GM06990 (cell line): ENCODE measurements at regions not wholly inside any gene's neighbourhood (a gene's known extent, or its start where the extent isn't known, plus 50 kb on each side); places are given as distances from the start of the nearest gene placed in this dataset.

Experiments used
- DNase-seq: peaks from one replicate; pipeline ENCODE4 v3.0.0-alpha.2; 2011; ENCODE audit not compliant: insufficient read length; ENCODE audit errors: extremely low read depth
- H3K27me3 ChIP-seq: replicated peaks from 2 replicates; pipeline ENCODE4 v1.6.0; 2011; ENCODE audit warnings: low read length; ENCODE audit not compliant: control insufficient read depth, insufficient read depth
- H3K36me3 ChIP-seq: 2 replicates; pipeline ENCODE4 v1.5.1; 2011; ENCODE audit warnings: low read length; ENCODE audit not compliant: control insufficient read depth, insufficient read depth
- H3K4me3 ChIP-seq: replicated peaks from 2 replicates; pipeline ENCODE4 v1.5.1; 2011; ENCODE audit warnings: low read depth, mild to moderate bottlenecking, control low read depth, low read length
- CTCF ChIP-seq: IDR thresholded peaks from 2 replicates; pipeline ENCODE4 v1.5.1; 2011; ENCODE audit warnings: low read length, control low read depth, mild to moderate bottlenecking, inconsistent platforms; ENCODE audit not compliant: insufficient read depth, poor library complexity, severe bottlenecking

- Histone ChIP-seq H3K4me3 (no peak overlapping the region), H3K36me3 (no peaks in the 10 kb centered on the region), H3K27me3 (no peaks in the 10 kb centered on the region)
- DNase-seq, result no peak
- TF ChIP-seq CTCF, result no peak
Measured at GRCh38 chr2:167712275-167712674, 535.1 kb downstream of the STK39 start.

DNA sequence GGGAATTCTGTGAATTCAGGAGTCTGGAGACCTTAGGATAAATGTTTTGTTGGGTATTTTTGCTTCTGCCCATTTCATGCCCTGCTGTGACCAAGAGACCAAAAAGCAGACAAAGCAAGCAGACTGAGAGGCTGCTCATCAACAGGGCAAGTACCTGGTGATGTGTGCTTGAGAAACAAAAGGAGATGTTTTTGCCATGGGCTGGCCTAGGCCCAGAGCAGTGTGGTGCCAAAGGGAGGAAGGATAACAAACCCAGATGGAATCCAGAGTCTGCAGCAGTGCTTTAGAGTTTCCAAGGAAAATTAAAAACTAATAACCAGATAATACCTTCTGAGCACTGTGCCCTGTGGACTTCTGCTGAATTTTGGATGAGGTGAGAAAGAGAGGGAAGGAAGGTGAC is 538.4 kb downstream of the STK39 start:
- no peaks in the 10 kb centered on the region; the same call in 1 of the 2 replicates for H3K27me3 ChIP-seq
- DNase-seq, result no peak
- H3K36me3 ChIP-seq, result no peaks in the 10 kb centered on the region
- H3K4me3 ChIP-seq, result no peak overlapping the region
- TF ChIP-seq CTCF, result no peak

DNA sequence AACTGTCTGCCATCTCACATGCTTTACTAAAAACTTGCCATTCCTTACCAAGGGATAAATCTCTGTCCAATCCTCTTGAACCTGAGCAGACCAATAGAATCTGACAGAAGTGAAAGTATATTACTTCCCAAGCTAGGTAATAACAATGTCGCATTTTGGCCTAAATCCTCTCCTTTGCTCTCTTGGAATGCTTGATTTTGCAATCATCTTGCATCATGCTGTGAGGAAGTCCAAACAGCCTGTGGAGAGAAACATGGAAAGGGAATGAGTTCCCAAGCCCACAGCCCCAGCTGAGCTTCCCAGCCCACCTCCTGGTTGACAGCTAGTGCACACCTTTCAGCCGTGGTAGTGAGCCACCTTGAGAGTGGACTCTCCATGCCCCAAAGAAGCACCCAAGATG is 540.6 kb downstream of the STK39 start:
- Histone ChIP-seq H3K27me3 (no peaks in the 10 kb centered on the region; the same call in 1 of the 2 replicates), H3K36me3 (no peaks in the 10 kb centered on the region), H3K4me3 (no peak overlapping the region)
- no peak for TF ChIP-seq CTCF
- no peak for DNase-seq

GRCh38 chr2:167703441-167703840 is 544.0 kb downstream of the STK39 start:
- no peak for TF ChIP-seq CTCF
- no peak for DNase-seq

DNA sequence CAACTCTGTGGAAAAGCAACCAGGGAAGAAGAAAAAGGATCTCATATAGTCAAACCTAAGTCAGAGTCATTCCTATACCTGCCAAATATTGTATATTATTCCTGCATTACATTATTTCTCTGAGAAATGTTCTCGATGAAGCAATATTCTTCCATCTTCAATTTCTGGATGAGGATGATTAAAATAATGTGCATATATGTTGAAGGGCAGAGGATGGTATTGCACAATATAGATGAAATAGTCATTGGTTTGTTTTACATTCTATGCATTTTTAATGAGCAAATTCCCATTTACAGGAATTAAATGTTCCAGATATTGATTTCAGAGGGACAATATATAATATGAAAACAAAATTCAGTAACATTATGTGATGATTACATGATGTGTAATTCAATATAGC is 545.2 kb downstream of the STK39 start:
- TF ChIP-seq CTCF, result no peak
- Histone ChIP-seq H3K4me3 (no peak overlapping the region), H3K27me3 (no peaks in the 10 kb centered on the region; the same call in 1 of the 2 replicates), H3K36me3 (no peaks in the 10 kb centered on the region)
- DNase-seq, result no peak

More at GRCh38 chr2:167703441-167703840, 544.0 kb downstream of the STK39 start:
- H3K36me3 ChIP-seq, result no peaks in the 10 kb centered on the region
- H3K27me3 ChIP-seq, result no peaks in the 10 kb centered on the region; the same call in 1 of the 2 replicates
- H3K4me3 ChIP-seq, result no peak overlapping the region

- Histone ChIP-seq H3K4me3 (no peak overlapping the region), H3K27me3 (no peaks in the 10 kb centered on the region), H3K36me3 (no peaks in the 10 kb centered on the region)
- no peak for DNase-seq
- no peak for TF ChIP-seq CTCF
Measured at GRCh38 chr2:167701651-167702050, 545.7 kb downstream of the STK39 start.
